ENCODE measurements at regions not wholly inside any gene's neighbourhood (a gene's known extent, or its start where the extent isn't known, plus 50 kb on each side); places are given as distances from the start of the nearest gene placed in this dataset.

DNA sequence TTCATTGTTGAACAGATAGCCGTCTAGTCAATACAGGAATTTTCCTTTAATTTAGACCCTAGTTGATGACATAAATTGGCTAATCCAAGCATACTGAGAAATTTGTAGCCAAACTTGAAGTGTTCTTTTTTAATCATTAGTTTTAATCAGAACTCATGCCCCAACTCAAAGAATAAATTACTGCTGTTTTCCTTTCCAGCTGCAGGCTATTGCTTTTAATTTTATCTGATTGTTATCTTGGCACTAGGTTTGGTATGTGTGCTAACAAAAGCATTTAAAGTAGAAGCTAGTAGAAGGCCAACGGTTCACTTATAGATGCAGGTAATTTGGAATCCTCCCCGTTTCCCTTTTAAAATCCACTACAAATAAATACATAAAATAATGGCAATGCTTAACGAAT, 188.5 kb downstream of the CD109 start:
- TF ChIP-seq, protein P1, sequence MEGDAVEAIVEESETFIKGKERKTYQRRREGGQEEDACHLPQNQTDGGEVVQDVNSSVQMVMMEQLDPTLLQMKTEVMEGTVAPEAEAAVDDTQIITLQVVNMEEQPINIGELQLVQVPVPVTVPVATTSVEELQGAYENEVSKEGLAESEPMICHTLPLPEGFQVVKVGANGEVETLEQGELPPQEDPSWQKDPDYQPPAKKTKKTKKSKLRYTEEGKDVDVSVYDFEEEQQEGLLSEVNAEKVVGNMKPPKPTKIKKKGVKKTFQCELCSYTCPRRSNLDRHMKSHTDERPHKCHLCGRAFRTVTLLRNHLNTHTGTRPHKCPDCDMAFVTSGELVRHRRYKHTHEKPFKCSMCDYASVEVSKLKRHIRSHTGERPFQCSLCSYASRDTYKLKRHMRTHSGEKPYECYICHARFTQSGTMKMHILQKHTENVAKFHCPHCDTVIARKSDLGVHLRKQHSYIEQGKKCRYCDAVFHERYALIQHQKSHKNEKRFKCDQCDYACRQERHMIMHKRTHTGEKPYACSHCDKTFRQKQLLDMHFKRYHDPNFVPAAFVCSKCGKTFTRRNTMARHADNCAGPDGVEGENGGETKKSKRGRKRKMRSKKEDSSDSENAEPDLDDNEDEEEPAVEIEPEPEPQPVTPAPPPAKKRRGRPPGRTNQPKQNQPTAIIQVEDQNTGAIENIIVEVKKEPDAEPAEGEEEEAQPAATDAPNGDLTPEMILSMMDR (IDR thresholded peaks at IDR 0.05): no peak
- no peak for TF ChIP-seq POLR2A (IDR thresholded peaks at IDR 0.05)
- TF ChIP-seq POLR2AphosphoS5 (IDR thresholded peaks at IDR 0.05): no peak

Data from stomach (tissue), 4 donors.